H1 (cell line): ENCODE measurements at regions not wholly inside any gene's neighbourhood (a gene's known extent, or its start where the extent isn't known, plus 50 kb on each side); places are given as distances from the start of the nearest gene placed in this dataset.

Experiments used
- RFX5 ChIP-seq: IDR thresholded peaks from 2 replicates; pipeline ENCODE4 v1.6.1; 2011; ENCODE audit warnings: low read depth, low read length, improper control_type of control experiment, borderline replicate concordance

DNA sequence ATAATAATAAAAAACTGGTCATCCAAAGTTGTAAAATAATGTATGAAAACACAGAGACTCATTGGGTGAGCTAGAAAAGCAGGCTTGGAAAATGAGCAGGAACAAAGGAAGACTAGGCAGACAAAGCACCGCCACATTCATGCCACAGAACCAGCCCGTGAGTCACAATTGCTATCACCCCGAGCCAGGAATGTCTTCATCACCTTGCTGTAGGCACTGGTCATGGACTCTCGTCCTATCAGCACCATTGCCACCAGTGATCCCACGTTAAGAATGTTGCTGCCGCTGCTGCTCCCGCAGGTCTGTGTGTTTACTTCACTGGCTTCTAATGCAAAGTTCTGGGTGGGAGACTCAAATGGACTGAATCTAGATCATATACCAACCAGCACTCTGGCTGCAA is 417.9 kb downstream of the PID1 start (continued):
- no peak for TF ChIP-seq RFX5
- TF ChIP-seq, all 59 proteins: peak for 0
